ENCODE measurements at regions not wholly inside any gene's neighbourhood (a gene's known extent, or its start where the extent isn't known, plus 50 kb on each side); places are given as distances from the start of the nearest gene placed in this dataset.

DNA sequence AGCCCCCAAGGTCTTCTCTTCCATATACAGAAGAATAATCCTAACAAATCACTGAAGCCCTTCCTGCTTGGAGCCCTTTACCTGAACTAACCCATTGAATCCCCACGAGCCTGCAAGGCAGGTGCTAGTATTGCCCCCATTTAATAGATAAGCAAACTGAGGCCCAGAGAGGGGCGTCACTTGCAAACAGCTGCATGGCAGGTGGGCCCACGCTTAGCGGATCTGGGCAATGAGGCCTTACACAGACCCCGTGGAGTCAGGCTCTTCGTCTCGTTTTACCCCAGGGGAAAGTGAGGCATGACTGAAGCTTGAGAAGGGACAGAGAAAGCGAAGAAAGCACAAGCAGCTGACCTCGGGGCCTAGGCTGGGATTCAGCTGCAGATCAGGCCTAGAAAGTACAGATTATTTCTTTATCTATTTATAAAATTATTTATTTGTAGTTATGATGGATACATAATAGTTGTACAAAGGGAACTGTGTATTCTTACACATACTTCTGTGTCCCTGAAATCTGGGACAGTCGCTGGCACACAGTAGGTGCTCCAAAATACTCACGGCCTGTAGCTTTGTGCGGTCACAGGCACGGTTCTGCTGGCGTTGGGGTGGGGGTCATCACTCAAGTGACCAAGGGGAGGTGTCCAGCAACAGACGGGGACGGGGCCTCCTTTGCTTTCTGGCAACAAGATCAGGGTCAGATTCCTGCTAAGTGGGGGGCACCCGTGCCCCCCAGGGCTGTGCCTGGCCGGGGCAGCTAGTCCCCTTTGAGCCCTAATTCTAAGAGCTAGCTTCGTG is 223.2 kb upstream of the GSE1 start:
- no peaks in the 10 kb centered on the region for H3K36me3 ChIP-seq (ENCODE audit: control insufficient read depth, insufficient read depth, low read length)
- H3K27me3 ChIP-seq (ENCODE audit: control insufficient read depth, insufficient read depth, low read length): no peaks in the 10 kb centered on the region
- H3K4me3 ChIP-seq (ENCODE audit: low read depth, low read length): no peak overlapping the region
- H3K4me1 ChIP-seq (ENCODE audit: control insufficient read depth, insufficient read depth, low read length): peaks cover 2% of the 10 kb centered on the region
- H3K9ac ChIP-seq (ENCODE audit: low read depth, low read length): no peak overlapping the region
- no peaks in the 10 kb centered on the region for H3K9me3 ChIP-seq (ENCODE audit: control insufficient read depth, insufficient read depth, low read length)

DNA sequence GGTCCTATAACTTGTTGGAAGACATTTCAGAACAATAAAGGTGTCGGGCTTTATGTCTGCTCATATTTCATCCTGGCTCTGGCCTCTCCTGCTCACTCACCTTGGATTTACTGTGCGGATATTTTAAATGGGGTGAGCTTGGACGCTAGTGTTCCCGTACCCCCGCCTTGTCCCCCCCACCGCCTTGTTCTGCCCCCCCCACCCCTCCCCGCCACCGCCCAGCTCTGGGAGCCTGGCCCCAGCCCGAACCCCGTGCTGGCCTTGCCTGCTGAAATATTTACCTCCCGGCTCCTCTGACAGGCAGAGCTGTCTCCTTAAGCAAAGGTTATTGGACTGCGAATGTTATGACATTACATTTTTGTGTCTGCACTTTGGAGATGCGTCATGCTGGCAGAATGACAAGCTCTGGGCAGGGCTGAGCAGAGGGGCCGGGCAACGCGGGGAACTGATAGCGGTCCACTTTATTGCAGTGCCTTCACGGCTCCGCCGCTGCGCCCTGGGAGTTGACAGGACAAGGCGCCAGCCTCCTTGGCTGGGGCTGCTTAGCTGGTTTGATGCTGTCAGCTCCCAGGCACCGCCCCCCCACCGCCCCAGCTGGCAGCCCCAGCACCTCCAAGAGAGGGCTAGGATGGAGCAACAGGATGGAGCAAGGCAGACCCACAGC is 222.5 kb upstream of the GSE1 start:
- H3K4me1 ChIP-seq (ENCODE audit: control insufficient read depth, insufficient read depth, low read length): peaks cover 2% of the 10 kb centered on the region
- H3K9me3 ChIP-seq (ENCODE audit: control insufficient read depth, insufficient read depth, low read length): no peaks in the 10 kb centered on the region
- H3K27me3 ChIP-seq (ENCODE audit: control insufficient read depth, insufficient read depth, low read length): no peaks in the 10 kb centered on the region
- no peak overlapping the region for H3K4me3 ChIP-seq (ENCODE audit: low read depth, low read length)
- H3K9ac ChIP-seq (ENCODE audit: low read depth, low read length): no peak overlapping the region
- H3K36me3 ChIP-seq (ENCODE audit: control insufficient read depth, insufficient read depth, low read length): no peaks in the 10 kb centered on the region

DNA sequence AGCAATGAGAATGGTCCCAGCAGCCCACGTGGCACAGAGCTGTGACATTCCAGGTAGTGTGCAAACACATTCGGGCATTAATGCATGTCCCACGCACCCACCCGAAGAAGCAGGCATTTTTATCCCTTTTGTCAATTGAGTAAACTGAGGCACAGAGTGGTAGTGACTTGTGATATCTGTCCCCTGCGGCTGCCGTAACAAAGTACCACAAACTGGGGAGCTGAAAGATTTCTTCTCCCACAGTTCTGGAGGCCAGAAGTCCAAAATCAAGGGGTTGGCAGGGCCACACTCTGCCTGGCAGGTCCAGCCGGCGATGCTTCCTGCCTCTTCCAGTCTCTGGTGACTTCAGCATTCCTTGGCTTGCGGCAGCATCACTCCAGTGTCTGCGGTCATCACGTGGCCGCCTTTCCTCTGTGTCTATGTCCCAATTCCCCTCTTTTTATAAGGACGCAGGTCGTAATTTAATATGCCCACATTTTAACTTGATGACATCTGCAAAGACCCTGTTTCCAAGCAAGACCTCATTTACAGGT is 221.9 kb upstream of the GSE1 start:
- Histone ChIP-seq H3K36me3 (ENCODE audit: control insufficient read depth, insufficient read depth, low read length) (no peaks in the 10 kb centered on the region), H3K27me3 (ENCODE audit: control insufficient read depth, insufficient read depth, low read length) (no peaks in the 10 kb centered on the region), H3K4me3 (ENCODE audit: low read depth, low read length) (no peak overlapping the region), H3K4me1 (ENCODE audit: control insufficient read depth, insufficient read depth, low read length) (peaks cover 3% of the 10 kb centered on the region), H3K9me3 (ENCODE audit: control insufficient read depth, insufficient read depth, low read length) (no peaks in the 10 kb centered on the region), H3K9ac (ENCODE audit: low read depth, low read length) (no peak overlapping the region)

DNA sequence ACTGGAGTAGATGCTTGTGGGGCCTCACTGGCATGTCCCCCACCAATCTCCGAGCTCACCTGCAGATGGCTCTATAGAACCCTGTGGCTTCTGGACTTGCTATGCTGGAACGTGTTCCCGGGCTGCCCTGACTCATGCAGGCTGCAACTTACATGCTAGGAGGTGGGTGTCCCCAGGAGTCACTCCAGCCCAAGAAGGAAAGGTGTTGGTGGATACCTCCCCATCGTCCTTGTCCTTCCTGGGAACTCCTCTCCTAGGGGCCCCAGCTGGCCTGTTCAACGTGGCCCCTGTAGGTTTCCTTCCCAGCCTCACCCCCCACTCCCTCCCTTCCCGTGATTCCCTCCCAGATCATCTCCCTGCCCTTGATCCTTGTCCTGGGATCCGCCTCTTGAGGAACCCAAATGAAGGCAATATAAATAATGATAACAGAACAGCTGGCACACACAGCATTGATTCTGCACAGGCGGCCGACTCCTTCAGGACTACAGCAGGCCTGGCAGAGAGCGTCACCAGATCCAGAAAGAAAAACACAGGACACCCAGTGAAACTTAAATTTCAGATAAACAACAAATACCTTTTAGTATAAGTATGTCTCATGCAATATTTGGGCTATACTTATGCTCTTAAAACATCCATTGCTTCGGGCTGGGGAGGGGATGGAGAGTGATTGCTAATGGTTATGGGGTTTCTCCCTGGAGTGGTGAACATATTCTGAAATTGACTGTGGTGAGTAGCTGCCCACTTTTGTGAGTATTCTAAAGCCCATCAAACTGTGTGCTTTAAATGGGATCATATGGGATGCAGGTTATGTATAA is 221.1 kb upstream of the GSE1 start:
- no peak overlapping the region for H3K9ac ChIP-seq (ENCODE audit: low read depth, low read length)
- H3K36me3 ChIP-seq (ENCODE audit: control insufficient read depth, insufficient read depth, low read length): no peaks in the 10 kb centered on the region
- no peak overlapping the region for H3K4me3 ChIP-seq (ENCODE audit: low read depth, low read length)
- H3K9me3 ChIP-seq (ENCODE audit: control insufficient read depth, insufficient read depth, low read length): no peaks in the 10 kb centered on the region
- peaks cover 6% of the 10 kb centered on the region for H3K4me1 ChIP-seq (ENCODE audit: control insufficient read depth, insufficient read depth, low read length)
- no peaks in the 10 kb centered on the region for H3K27me3 ChIP-seq (ENCODE audit: control insufficient read depth, insufficient read depth, low read length)

DNA sequence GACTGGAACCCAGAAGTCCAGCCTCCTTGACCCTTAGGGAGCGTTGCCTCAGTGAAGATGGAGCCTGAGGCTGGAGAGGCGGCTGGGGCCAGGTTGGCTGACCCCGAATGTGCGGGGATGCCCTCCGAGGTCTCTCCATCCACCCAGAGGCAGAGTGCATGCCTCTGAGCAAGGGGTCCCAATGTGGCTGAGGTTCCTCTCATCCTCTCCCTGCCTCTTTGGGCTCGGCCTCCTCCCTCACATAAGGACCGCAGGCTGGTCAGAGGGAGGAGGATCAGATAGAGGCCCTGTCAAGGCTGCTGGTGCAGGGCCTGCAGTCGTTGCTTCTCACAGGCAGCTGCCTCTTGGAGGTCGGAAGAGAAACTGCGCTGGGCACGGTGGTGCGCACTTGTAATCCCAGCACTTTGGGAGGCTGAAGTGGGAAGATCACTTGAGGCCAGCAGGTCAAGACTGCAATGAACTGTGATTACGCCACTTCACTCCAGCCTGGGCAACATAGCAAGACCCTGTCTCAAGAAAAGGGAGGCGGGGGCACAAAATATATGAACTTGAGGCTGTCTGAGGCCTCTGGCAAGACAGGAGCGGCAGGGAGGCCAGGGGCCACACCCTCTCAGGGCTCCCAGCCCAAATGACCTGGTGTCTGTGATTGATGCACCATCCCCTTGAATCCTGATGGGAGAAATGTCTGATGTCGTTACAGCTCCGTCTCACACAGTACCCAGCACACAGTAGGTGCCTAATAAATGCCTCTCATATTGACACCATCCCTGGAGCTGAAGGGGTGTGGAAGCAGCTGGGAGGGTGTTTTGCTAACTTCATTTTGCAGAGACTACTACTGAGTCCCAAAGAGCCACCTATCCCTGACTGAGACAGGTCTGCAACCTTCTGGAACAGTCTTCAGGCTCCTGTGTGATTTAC is 220.1 kb upstream of the GSE1 start:
- Histone ChIP-seq H3K4me1 (ENCODE audit: control insufficient read depth, insufficient read depth, low read length) (peaks cover 9% of the 10 kb centered on the region), H3K4me3 (ENCODE audit: low read depth, low read length) (no peak overlapping the region), H3K27me3 (ENCODE audit: control insufficient read depth, insufficient read depth, low read length) (no peaks in the 10 kb centered on the region), H3K9ac (ENCODE audit: low read depth, low read length) (no peak overlapping the region), H3K9me3 (ENCODE audit: control insufficient read depth, insufficient read depth, low read length) (no peaks in the 10 kb centered on the region), H3K36me3 (ENCODE audit: control insufficient read depth, insufficient read depth, low read length) (no peaks in the 10 kb centered on the region)

DNA sequence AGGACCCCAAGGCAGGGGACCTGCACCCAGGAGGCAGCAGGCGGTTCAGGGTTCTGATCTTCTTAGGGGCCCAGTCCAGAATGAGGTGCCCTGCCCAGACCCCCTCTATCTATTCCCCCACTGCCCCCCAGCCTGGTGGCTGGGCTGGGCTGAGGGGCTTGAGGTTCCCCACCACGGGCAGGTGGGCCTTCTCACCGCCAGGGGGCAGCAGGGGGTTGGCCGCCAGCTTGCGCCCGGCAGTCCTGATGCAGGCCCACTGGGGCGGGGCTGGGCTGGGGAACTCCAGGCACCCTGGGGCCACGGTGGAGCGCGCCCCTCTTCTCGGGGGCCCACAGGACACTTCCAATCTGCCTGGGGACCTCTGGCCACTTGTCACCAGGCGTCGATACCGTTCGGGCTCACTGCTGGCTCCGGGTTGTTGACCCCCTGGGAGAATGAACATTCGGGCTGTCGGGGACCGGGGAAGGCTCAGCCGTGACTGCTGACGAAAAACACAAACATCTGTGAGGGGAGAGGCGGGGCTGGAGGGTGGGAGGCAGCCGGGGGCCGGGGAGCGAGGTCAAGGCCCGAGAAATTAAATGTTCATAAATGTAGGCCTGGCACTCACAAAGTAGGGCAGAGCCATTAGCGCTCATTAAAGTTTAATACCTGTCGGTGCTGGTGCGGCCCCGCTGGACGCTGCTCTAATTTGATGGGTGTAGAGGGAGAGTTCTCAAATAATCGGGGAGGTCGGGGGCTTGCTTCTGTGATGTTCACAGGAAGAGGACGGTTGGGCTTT is 219.3 kb upstream of the GSE1 start:
- Histone ChIP-seq H3K4me3 (ENCODE audit: low read depth, low read length) (no peak overlapping the region), H3K4me1 (ENCODE audit: control insufficient read depth, insufficient read depth, low read length) (peaks cover 9% of the 10 kb centered on the region)

DNA sequence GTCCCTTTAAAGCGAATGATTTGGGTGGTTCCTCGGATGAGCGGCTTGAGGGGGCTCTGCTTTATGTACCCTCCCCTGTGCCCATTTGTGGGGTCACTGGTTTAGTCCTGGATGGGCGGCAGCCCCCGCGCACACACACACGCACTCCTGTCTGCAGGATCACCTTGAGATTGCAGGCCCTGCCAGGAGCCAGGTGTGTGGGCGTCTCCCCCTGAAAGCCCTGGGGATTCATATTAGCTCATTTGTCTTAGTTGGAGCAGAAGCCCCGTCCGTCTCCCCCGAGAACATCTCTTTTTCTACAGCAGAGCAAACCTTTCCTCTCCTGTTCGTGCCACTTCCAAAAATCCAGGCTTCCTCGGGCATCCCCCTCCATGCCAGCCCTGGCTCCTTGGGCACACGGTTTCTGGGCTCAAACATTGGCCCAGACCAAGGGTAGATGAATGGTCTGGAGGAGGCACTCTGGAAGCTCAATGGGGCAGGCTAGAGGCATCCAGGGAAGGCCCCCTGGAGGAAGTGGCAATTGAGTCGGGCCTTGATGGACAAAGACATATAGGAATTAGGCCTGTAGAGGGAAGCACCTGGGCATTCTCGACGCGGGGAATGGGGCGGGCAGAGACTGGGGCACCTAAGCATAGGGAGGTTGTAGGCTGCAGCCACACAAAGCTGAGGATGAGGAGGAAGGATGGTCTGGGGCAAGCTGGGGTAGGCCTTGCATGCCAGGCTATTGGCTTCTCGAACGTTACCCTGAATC is 218.5 kb upstream of the GSE1 start:
- Histone ChIP-seq H3K4me1 (ENCODE audit: control insufficient read depth, insufficient read depth, low read length) (peaks cover 9% of the 10 kb centered on the region), H3K36me3 (ENCODE audit: control insufficient read depth, insufficient read depth, low read length) (no peaks in the 10 kb centered on the region), H3K4me3 (ENCODE audit: low read depth, low read length) (no peak overlapping the region), H3K9ac (ENCODE audit: low read depth, low read length) (peak overlapping the region; percentile 12), H3K9me3 (ENCODE audit: control insufficient read depth, insufficient read depth, low read length) (no peaks in the 10 kb centered on the region), H3K27me3 (ENCODE audit: control insufficient read depth, insufficient read depth, low read length) (no peaks in the 10 kb centered on the region)

More for the DNA sequence above, 219.3 kb upstream of the GSE1 start:
- H3K9ac ChIP-seq (ENCODE audit: low read depth, low read length): no peak overlapping the region
- no peaks in the 10 kb centered on the region for H3K36me3 ChIP-seq (ENCODE audit: control insufficient read depth, insufficient read depth, low read length)
- no peaks in the 10 kb centered on the region for H3K27me3 ChIP-seq (ENCODE audit: control insufficient read depth, insufficient read depth, low read length)
- no peaks in the 10 kb centered on the region for H3K9me3 ChIP-seq (ENCODE audit: control insufficient read depth, insufficient read depth, low read length)

DNA sequence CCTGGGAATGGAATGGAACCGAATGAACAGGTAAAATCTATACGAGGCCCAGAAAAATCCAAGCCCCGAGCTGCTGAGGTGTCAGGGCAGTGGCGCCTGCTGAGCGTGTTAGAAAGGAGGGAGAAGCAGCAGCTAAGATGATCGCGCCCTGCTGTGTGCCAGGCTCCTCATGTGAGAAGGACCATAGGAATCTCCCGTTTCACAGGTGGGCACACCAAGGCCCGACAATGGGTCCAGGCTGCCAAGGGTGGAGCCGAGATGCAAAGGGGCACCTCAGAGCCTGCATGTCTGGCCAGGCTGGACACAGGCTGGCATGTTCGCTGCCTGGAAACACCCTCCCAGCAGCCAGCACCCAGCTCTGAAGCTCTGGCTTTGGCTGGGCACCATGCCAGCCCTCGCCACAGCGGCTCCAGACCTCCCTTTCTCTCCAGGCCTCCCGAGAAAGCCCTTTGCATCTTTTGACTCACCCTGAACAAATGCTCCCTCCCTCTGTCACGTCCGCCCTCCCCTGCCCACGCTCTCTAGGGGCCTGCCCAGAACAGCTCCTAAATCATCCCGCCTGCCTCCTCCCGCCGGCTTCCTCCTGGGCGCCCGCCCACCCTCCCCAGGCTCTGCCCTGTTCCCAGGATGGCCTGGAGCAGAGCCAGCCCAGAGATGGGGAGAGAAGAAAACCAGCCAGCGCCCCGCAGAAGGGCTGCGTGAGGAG is 217.8 kb upstream of the GSE1 start:
- Histone ChIP-seq H3K27me3 (ENCODE audit: control insufficient read depth, insufficient read depth, low read length) (no peaks in the 10 kb centered on the region), H3K9me3 (ENCODE audit: control insufficient read depth, insufficient read depth, low read length) (no peaks in the 10 kb centered on the region), H3K4me3 (ENCODE audit: low read depth, low read length) (no peak overlapping the region), H3K9ac (ENCODE audit: low read depth, low read length) (no peak overlapping the region), H3K4me1 (ENCODE audit: control insufficient read depth, insufficient read depth, low read length) (peaks cover 9% of the 10 kb centered on the region), H3K36me3 (ENCODE audit: control insufficient read depth, insufficient read depth, low read length) (no peaks in the 10 kb centered on the region)

DNA sequence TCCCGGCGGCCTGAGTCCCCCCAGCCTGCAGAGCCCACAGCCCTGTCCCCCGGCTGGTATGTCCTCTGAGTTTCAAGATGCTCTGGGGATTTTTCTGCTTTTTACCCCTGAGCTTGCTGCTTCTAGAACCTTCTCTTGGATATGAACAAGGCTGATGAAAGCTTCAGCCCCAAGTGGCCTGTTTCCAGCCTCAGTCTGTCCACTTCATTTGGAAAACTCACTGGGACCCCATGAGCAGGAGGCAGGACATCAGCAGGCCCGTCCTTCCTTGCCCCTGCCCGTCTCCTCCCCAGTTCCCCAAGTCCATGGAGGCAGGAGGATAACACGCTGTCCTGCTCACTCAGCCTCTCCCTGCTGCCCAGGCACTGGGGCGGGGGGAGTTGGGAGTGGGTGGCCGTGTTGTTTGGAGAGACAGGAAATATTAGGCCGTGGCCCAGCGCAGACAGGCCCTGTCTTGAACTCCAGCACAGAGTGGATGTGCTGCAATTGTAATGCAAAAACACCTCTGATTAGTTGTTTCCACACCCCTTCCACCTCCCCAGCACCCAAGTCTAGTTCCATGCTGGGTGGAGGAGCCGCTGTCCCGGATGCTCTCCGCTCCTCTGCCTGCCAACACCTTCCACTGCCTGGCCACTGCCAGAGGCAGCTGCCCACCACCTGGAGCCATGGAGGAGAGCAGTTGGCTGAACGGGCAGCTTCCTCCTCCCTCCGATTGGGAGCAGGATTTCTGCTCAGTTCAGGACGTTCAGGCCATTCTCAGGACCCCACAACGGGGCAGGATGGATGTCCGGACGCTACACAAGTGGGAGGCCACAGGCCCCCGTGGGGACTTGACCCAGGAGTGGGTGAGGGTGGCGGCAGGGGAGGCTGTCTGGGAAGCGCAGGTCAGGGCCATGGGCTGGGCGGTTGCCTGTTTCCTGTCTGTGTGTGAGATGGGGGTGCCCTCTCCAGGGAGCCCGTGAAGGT is 216.9 kb upstream of the GSE1 start:
- Histone ChIP-seq H3K4me3 (ENCODE audit: low read depth, low read length) (no peak overlapping the region), H3K36me3 (ENCODE audit: control insufficient read depth, insufficient read depth, low read length) (no peaks in the 10 kb centered on the region), H3K4me1 (ENCODE audit: control insufficient read depth, insufficient read depth, low read length) (peaks cover 9% of the 10 kb centered on the region), H3K9me3 (ENCODE audit: control insufficient read depth, insufficient read depth, low read length) (no peaks in the 10 kb centered on the region), H3K27me3 (ENCODE audit: control insufficient read depth, insufficient read depth, low read length) (no peaks in the 10 kb centered on the region), H3K9ac (ENCODE audit: low read depth, low read length) (peak overlapping the region; percentile 4)

Measured in iPS-15b (cell line).